ENCODE measurements at regions not wholly inside any gene's neighbourhood (a gene's known extent, or its start where the extent isn't known, plus 50 kb on each side); places are given as distances from the start of the nearest gene placed in this dataset.

DNA sequence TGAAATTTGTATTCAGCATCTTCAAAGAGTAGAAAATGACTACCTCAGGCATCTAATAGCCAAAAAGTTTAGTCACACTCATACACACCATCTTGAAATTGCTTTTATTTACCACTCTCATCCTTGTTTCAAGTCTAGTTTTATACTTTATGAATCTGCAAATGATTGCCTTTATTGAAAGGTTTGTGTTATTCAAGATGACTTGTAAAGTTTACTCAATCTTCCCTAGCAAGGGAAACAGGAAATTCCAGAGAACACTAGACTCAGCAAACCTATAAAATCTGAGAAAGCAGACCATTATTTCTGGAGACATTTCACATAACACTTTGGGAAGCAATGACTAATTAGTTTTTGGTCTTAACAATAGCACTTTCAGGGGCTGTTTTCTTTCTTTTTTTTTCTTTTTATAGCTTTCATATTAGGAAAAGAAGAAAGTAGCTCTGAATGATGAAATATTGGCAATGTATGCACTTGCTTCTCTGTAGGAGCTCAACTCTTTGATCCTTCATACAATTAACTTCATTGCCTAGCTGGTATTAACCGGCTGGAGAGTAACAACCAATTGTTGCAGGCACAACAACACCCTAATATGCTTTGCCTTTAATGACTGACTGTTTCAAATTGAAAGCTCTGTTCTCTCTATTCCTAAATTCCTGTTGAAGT, 68.9 kb upstream of the HDAC9 start:
- in situ Hi-C loops (cut with HindIII; ENCODE audit: low pct_ligation_motif_present, low sequenced_read_pairs): no loop called here
- Histone ChIP-seq H3K27me3 (replicated peaks) (no peaks in the 10 kb centered on the region), H3K36me3 (replicated peaks) (no peaks in the 10 kb centered on the region), H3K27ac (no peak overlapping the region), H3K4me3 (ENCODE audit: low read depth, low read length) (no peak overlapping the region)
- no peak for DNase-seq
- no peak for TF ChIP-seq CTCF (IDR thresholded peaks at IDR 0.05; ENCODE audit: low read depth, low read length, missing control alignments)

GRCh38 chr7:18429547-18429946, 66.0 kb upstream of the HDAC9 start:
- in situ Hi-C loops (cut with HindIII; ENCODE audit: low pct_ligation_motif_present, low sequenced_read_pairs): no loop called here
- TF ChIP-seq CTCF (IDR thresholded peaks at IDR 0.05; ENCODE audit: low read depth, low read length, missing control alignments): no peak
- no peak for DNase-seq

DNA sequence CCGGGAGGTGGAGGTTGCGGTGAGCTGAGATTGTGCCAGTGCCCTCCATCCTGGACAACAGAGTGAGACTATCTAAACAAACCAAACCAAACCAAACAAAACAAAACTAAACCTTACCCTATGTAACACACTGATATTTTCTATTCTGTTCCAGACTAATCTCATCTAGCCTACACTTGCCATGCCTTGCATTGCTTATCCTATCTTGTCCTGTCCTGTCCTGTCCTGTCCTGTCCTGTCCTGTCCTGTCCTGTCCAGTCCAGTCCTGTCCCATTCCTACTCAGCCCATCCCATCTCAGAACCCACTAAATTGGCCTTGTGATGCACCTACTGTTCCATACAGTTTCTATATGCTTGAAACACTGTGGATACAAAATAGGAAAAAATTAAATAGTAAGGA, 64.7 kb upstream of the HDAC9 start:
- Histone ChIP-seq H3K4me3 (ENCODE audit: low read depth, low read length) (no peak overlapping the region), H3K27ac (no peak overlapping the region), H3K27me3 (replicated peaks) (no peaks in the 10 kb centered on the region), H3K36me3 (replicated peaks) (no peaks in the 10 kb centered on the region)
- no peak for TF ChIP-seq CTCF (IDR thresholded peaks at IDR 0.05; ENCODE audit: low read depth, low read length, missing control alignments)
- DNase-seq: no peak
- in situ Hi-C loops (cut with HindIII; ENCODE audit: low pct_ligation_motif_present, low sequenced_read_pairs): no loop called here

More at GRCh38 chr7:18429547-18429946, 66.0 kb upstream of the HDAC9 start:
- Histone ChIP-seq H3K4me3 (ENCODE audit: low read depth, low read length) (no peak overlapping the region), H3K27me3 (replicated peaks) (no peaks in the 10 kb centered on the region), H3K36me3 (replicated peaks) (no peaks in the 10 kb centered on the region), H3K27ac (no peak overlapping the region)

DNA sequence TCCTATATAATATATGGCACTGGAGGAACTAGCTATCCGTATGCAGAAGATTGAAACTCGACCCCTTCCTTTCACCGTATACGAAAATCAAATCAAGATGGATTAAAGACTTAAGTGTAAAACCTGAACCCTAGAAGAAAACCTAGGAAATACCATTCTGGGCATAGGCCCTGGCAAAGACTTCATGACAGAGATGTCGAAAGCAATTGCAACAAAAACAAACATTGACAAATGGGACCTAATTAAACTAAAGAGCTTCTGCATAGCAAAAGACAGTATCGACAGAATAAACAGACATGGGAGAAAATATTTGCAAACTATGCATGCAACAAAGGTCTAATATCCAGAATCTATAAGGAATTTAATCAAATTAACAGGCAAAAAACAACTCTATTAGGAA, 61.4 kb upstream of the HDAC9 start:
- Histone ChIP-seq H3K27ac (no peak overlapping the region), H3K4me3 (ENCODE audit: low read depth, low read length) (no peak overlapping the region), H3K27me3 (replicated peaks) (no peaks in the 10 kb centered on the region), H3K36me3 (replicated peaks) (no peaks in the 10 kb centered on the region)
- in situ Hi-C loops (cut with HindIII; ENCODE audit: low pct_ligation_motif_present, low sequenced_read_pairs): no loop called here
- TF ChIP-seq CTCF (IDR thresholded peaks at IDR 0.05; ENCODE audit: low read depth, low read length, missing control alignments): no peak
- DNase-seq: no peak

GRCh38 chr7:18437101-18437500, 58.4 kb upstream of the HDAC9 start:
- no peak for TF ChIP-seq CTCF (IDR thresholded peaks at IDR 0.05; ENCODE audit: low read depth, low read length, missing control alignments)
- no peaks in the 10 kb centered on the region for H3K27me3 ChIP-seq (replicated peaks)
- in situ Hi-C loops (cut with HindIII; ENCODE audit: low pct_ligation_motif_present, low sequenced_read_pairs): no loop called here
- H3K36me3 ChIP-seq (replicated peaks): no peaks in the 10 kb centered on the region
- H3K27ac ChIP-seq: no peak overlapping the region
- no peak overlapping the region for H3K4me3 ChIP-seq (ENCODE audit: low read depth, low read length)
- DNase-seq: no peak

DNA sequence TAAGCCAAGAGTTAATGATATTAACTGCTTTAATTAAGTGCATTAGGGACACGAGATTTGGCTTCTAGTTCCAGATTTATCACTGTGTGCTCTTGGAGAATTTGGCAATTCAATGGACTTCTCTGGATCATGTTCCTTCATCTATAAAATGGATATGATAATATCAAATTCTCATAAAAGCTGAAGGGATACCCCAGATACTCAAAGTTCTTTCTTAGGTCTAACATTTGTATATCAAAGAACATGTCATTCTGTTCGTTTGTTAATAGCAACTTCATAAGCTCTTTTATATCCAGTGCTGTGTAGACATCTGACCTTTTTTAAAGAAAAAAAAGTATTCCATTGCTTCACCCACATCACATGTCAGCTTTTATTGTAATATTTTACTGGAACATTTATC, 54.6 kb upstream of the HDAC9 start:
- no peaks in the 10 kb centered on the region for H3K36me3 ChIP-seq (replicated peaks)
- no peaks in the 10 kb centered on the region for H3K27me3 ChIP-seq (replicated peaks)
- DNase-seq: no peak
- TF ChIP-seq CTCF (IDR thresholded peaks at IDR 0.05; ENCODE audit: low read depth, low read length, missing control alignments): no peak
- in situ Hi-C loops (cut with HindIII; ENCODE audit: low pct_ligation_motif_present, low sequenced_read_pairs): no loop called here
- H3K4me3 ChIP-seq (ENCODE audit: low read depth, low read length): no peak overlapping the region
- no peak overlapping the region for H3K27ac ChIP-seq
